HL-60 (cell line): ENCODE measurements at regions not wholly inside any gene's neighbourhood (a gene's known extent, or its start where the extent isn't known, plus 50 kb on each side); places are given as distances from the start of the nearest gene placed in this dataset.
"Not testable (repeated sequence)": the region's sequence is repeated elsewhere in the genome, so short reads cannot be mapped to it uniquely, and the experiment has no call there.

Experiments used
- DNase-seq, 2 experiments: peaks; one replicate each; pipeline ENCODE4 v3.0.0-alpha.2; 2010 to 2020; ENCODE audit warnings: low read depth in 1 of 2, low spot score in 1 of 2
- H3K27ac ChIP-seq: fragments of 250-450 bp; sonication (Bioruptor Pico); replicated peaks from 2 replicates; pipeline ENCODE4 v1.5.1; 2020; ENCODE audit warnings: mild to moderate bottlenecking, moderate library complexity
- H3K27me3 ChIP-seq: fragments of 250-450 bp; sonication (Bioruptor Pico); 2 replicates; pipeline ENCODE4 v1.5.1; 2021; ENCODE audit warnings: mild to moderate bottlenecking, moderate library complexity; ENCODE audit not compliant: insufficient read depth, poor library complexity, severe bottlenecking
- H3K4me3 ChIP-seq: replicated peaks from 2 replicates; pipeline ENCODE4 v1.5.1; 2011; ENCODE audit warnings: mild to moderate bottlenecking, control low read depth, low read length; ENCODE audit not compliant: insufficient read depth
- CTCF ChIP-seq: IDR thresholded peaks from one replicate; pipeline ENCODE4 v1.5.1; 2011; ENCODE audit warnings: low read length, control low read depth, inconsistent platforms; ENCODE audit not compliant: insufficient read depth
- GABPA ChIP-seq: IDR thresholded peaks from 2 replicates; pipeline ENCODE4 v1.6.1; 2012; ENCODE audit warnings: low read depth
- POLR2AphosphoS5 ChIP-seq: IDR thresholded peaks from 2 replicates; pipeline ENCODE4 v1.6.1; 2012; ENCODE audit warnings: low read depth
- REST ChIP-seq: IDR thresholded peaks from 2 replicates; pipeline ENCODE4 v1.6.1; 2012; ENCODE audit warnings: low read depth; ENCODE audit not compliant: insufficient replicate concordance
- SPI1 ChIP-seq: IDR thresholded peaks from 2 replicates; pipeline ENCODE4 v1.6.1; 2012; ENCODE audit warnings: low read depth, mild to moderate bottlenecking, borderline replicate concordance

- H3K4me3 ChIP-seq, result no peak overlapping the region
- H3K27me3 ChIP-seq, result no peaks in the 10 kb centered on the region
- no peak for DNase-seq
- no peak overlapping the region for H3K27ac ChIP-seq
- TF ChIP-seq CTCF, result no peak
- TF ChIP-seq GABPA, result no peak
- no peak for TF ChIP-seq POLR2AphosphoS5
- no peak for TF ChIP-seq SPI1
- TF ChIP-seq REST, result no peak
Observed at GRCh38 chr19:14322889-14323463, 58.3 kb upstream of the ADGRE5 start.

GRCh38 chr19:14320253-14320652 lies 61.0 kb upstream of the ADGRE5 start:
- no peak for TF ChIP-seq CTCF
- no peak for TF ChIP-seq SPI1
- no peak for TF ChIP-seq REST
- no peak overlapping the region for H3K4me3 ChIP-seq
- no peak for DNase-seq
- H3K27me3 ChIP-seq, result no peaks in the 10 kb centered on the region
- H3K27ac ChIP-seq, result no peak overlapping the region

GRCh38 chr19:14319720-14320119 lies 61.5 kb upstream of the ADGRE5 start:
- not testable (repeated sequence) for DNase-seq, H3K27ac ChIP-seq, H3K27me3 ChIP-seq, H3K4me3 ChIP-seq

GRCh38 chr19:14318873-14319272 lies 62.4 kb upstream of the ADGRE5 start:
- TF ChIP-seq POLR2AphosphoS5 (no peak), GABPA (no peak), CTCF (no peak), REST (no peak), SPI1 (no peak)
- H3K27ac ChIP-seq, result no peak overlapping the region
- no peak overlapping the region for H3K4me3 ChIP-seq
- no peak for DNase-seq
- H3K27me3 ChIP-seq, result no peaks in the 10 kb centered on the region
